ENCODE measurements at regions not wholly inside any gene's neighbourhood (a gene's known extent, or its start where the extent isn't known, plus 50 kb on each side); places are given as distances from the start of the nearest gene placed in this dataset.

- Histone ChIP-seq H3K79me2 (ENCODE audit: control insufficient read depth, insufficient read depth, low read length) (no peaks in the 10 kb centered on the region), H3K9ac (ENCODE audit: insufficient read depth, low read length) (no peak overlapping the region), H2AFZ (ENCODE audit: low read length) (no peak overlapping the region), H3K27me3 (ENCODE audit: control insufficient read depth, insufficient read depth, low read length) (no peaks in the 10 kb centered on the region), H4K20me1 (ENCODE audit: control insufficient read depth, extremely low read depth, insufficient read depth, low read length) (no peaks in the 10 kb centered on the region), H3K4me1 (ENCODE audit: control insufficient read depth, extremely low read depth, insufficient read depth, low read length) (no peaks in the 10 kb centered on the region), H3K4me3 (replicated peaks in 1 of 4; ENCODE audit: control extremely low read depth in 1 of 4, insufficient read depth in 1 of 4, low read depth in 3 of 4, low read length in 4 of 4) (no peak overlapping the region), H3K4me2 (ENCODE audit: extremely low read depth, insufficient read depth, low read length) (no peak overlapping the region), H3K27ac (ENCODE audit: insufficient read depth, low read length) (no peak overlapping the region), H3K9me3 (ENCODE audit: control insufficient read depth, insufficient read depth, low read depth, low read length) (no peaks in the 10 kb centered on the region), H3K36me3 (ENCODE audit: control insufficient read depth, insufficient read depth, low read length) (no peaks in the 10 kb centered on the region)
- DNase-seq (ENCODE audit: low read depth in 2 of 2), result no peak
- TF ChIP-seq CTCF (conservative IDR thresholded peaks at IDR 0.05 in 1 of 2, IDR thresholded peaks at IDR 0.05 in 1 of 2; ENCODE audit: low read depth in 1 of 2, low read length in 2 of 2) (no peak), EZH2 (IDR thresholded peaks at IDR 0.05; ENCODE audit: low read length, missing control alignments) (no peak)
These were observed 357.7 kb downstream of the LMO7 start for GRCh38 chr13:75993823-75994222.

DNA sequence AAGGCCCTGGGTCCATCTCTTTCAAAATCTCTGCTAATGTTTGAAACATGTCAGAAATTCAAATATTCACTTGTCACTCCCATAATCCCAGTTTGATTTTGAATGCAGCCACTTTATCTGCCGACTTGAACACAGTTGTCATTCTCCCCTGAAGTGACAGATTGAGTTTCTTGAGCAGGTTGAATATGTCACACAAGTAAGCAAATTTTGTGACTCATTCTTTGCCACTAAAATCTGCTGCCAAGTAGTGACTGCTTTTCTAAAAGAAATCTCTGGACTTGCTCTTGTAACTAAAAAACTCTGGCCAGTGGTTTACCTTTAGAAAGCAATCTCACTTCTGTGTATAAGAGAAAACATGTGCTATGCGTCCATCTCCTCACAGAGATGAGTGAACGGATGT, 357.1 kb downstream of the LMO7 start:
- H3K9ac ChIP-seq (ENCODE audit: insufficient read depth, low read length), result no peak overlapping the region

GRCh38 chr13:75986818-75987217, 350.7 kb downstream of the LMO7 start:
- Histone ChIP-seq H3K36me3 (ENCODE audit: control insufficient read depth, insufficient read depth, low read length) (no peaks in the 10 kb centered on the region), H3K4me3 (replicated peaks in 1 of 4; ENCODE audit: control extremely low read depth in 1 of 4, insufficient read depth in 1 of 4, low read depth in 3 of 4, low read length in 4 of 4) (no peak overlapping the region), H3K27me3 (ENCODE audit: control insufficient read depth, insufficient read depth, low read length) (no peaks in the 10 kb centered on the region), H3K27ac (ENCODE audit: insufficient read depth, low read length) (no peak overlapping the region), H3K79me2 (ENCODE audit: control insufficient read depth, insufficient read depth, low read length) (no peaks in the 10 kb centered on the region), H2AFZ (ENCODE audit: low read length) (no peak overlapping the region), H4K20me1 (ENCODE audit: control insufficient read depth, extremely low read depth, insufficient read depth, low read length) (no peaks in the 10 kb centered on the region), H3K9me3 (ENCODE audit: control insufficient read depth, insufficient read depth, low read depth, low read length) (no peaks in the 10 kb centered on the region), H3K4me1 (ENCODE audit: control insufficient read depth, extremely low read depth, insufficient read depth, low read length) (no peaks in the 10 kb centered on the region), H3K4me2 (ENCODE audit: extremely low read depth, insufficient read depth, low read length) (no peak overlapping the region), H3K9ac (ENCODE audit: insufficient read depth, low read length) (no peak overlapping the region)
- TF ChIP-seq EZH2 (IDR thresholded peaks at IDR 0.05; ENCODE audit: low read length, missing control alignments) (no peak), CTCF (conservative IDR thresholded peaks at IDR 0.05 in 1 of 2, IDR thresholded peaks at IDR 0.05 in 1 of 2; ENCODE audit: low read depth in 1 of 2, low read length in 2 of 2) (no peak)
- no peak for DNase-seq (ENCODE audit: low read depth in 2 of 2)

More for the DNA sequence above, 357.1 kb downstream of the LMO7 start:
- Histone ChIP-seq H2AFZ (ENCODE audit: low read length) (no peak overlapping the region), H3K79me2 (ENCODE audit: control insufficient read depth, insufficient read depth, low read length) (no peaks in the 10 kb centered on the region), H4K20me1 (ENCODE audit: control insufficient read depth, extremely low read depth, insufficient read depth, low read length) (no peaks in the 10 kb centered on the region), H3K27me3 (ENCODE audit: control insufficient read depth, insufficient read depth, low read length) (no peaks in the 10 kb centered on the region), H3K4me1 (ENCODE audit: control insufficient read depth, extremely low read depth, insufficient read depth, low read length) (no peaks in the 10 kb centered on the region), H3K36me3 (ENCODE audit: control insufficient read depth, insufficient read depth, low read length) (no peaks in the 10 kb centered on the region), H3K9me3 (ENCODE audit: control insufficient read depth, insufficient read depth, low read depth, low read length) (no peaks in the 10 kb centered on the region), H3K4me2 (ENCODE audit: extremely low read depth, insufficient read depth, low read length) (no peak overlapping the region), H3K4me3 (replicated peaks in 1 of 4; ENCODE audit: control extremely low read depth in 1 of 4, insufficient read depth in 1 of 4, low read depth in 3 of 4, low read length in 4 of 4) (no peak overlapping the region), H3K27ac (ENCODE audit: insufficient read depth, low read length) (no peak overlapping the region)
- TF ChIP-seq CTCF (conservative IDR thresholded peaks at IDR 0.05 in 1 of 2, IDR thresholded peaks at IDR 0.05 in 1 of 2; ENCODE audit: low read depth in 1 of 2, low read length in 2 of 2) (no peak), EZH2 (IDR thresholded peaks at IDR 0.05; ENCODE audit: low read length, missing control alignments) (no peak)
- DNase-seq (ENCODE audit: low read depth in 2 of 2), result no peak

Measured in fibroblast of lung (primary cell).